ENCODE measurements at regions not wholly inside any gene's neighbourhood (a gene's known extent, or its start where the extent isn't known, plus 50 kb on each side); places are given as distances from the start of the nearest gene placed in this dataset.

DNA sequence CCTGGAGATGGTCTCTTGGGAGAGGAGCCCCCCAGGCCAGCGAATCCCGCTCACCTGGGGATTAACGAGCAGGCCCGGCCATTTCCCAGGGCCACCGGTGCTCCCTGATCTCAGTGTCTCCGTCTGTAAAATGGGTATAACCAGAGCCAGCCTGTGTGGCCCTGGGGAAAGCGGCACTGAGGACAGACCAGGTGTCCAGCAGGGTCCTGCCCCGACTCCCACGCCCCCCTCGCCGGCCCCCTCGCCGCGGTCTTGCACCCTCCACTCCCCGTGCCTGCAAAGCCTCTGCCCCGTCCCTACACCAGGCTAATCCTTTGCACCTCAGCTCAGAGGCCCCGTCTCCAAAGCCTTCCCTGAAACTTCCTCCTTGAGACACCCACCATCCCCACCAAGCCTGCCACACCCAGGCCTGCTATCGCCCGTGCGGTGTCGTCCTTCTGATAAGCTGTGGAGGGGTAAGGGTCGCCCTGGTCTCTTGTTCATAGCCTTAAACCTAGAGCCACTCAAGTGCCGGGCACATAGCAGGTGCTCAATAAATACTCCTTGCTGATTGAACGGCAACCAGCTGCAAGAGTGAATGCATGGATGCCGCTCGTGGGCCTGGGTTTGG, 259.1 kb downstream of the C16orf95 start:
- H3K4me3 ChIP-seq (ENCODE audit: extremely low read depth, insufficient read depth, low read length, poor library complexity, severe bottlenecking) = no peak overlapping the region
- H3K9me3 ChIP-seq (ENCODE audit: control insufficient read depth, low read length) = peaks cover 12% of the 10 kb centered on the region
- H3K27ac ChIP-seq (ENCODE audit: low read depth, low read length, severe bottlenecking) = no peak overlapping the region
- 94 to 97% methylated on average over 14 to 20 of the region's 26 CpGs for WGBS, 2 experiments (ENCODE audit: insufficient coverage in 2 of 2)
- peaks cover 2% of the 10 kb centered on the region for H3K4me1 ChIP-seq (ENCODE audit: control insufficient read depth, insufficient read depth, low read length, poor library complexity, severe bottlenecking)
- H3K36me3 ChIP-seq (ENCODE audit: control insufficient read depth, insufficient read depth, low read length) = no peaks in the 10 kb centered on the region

DNA sequence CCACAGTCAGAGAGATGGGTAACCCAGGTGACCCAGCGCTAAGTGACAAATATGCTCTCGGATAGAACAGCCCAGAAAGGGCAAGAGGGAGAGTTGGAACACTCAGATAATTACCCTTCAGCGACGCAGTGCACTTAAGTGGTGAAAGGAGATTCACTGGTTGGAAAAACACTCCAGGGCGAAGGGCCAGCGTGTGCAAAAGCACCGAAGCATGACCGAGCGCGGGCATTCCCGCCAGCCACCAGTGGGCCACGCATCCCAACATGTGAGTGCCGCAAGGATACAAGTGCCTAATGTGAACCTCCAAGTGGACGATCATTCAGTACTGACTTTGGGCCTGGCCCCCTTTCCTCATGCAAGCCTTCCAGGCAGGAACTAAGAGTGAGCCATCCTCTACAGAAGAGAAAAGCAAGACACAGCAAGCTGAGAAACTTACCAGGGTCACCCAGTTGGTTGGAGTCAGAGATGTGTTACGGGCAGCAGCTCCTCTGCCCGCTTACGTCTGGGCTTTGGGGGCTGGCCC, 258.4 kb downstream of the C16orf95 start:
- H3K4me1 ChIP-seq (ENCODE audit: control insufficient read depth, insufficient read depth, low read length, poor library complexity, severe bottlenecking) = peaks cover 2% of the 10 kb centered on the region
- no peak overlapping the region for H3K27ac ChIP-seq (ENCODE audit: low read depth, low read length, severe bottlenecking)
- no peak overlapping the region for H3K4me3 ChIP-seq (ENCODE audit: extremely low read depth, insufficient read depth, low read length, poor library complexity, severe bottlenecking)
- H3K36me3 ChIP-seq (ENCODE audit: control insufficient read depth, insufficient read depth, low read length) = no peaks in the 10 kb centered on the region
- peaks cover 8% of the 10 kb centered on the region for H3K9me3 ChIP-seq (ENCODE audit: control insufficient read depth, low read length)
- 94% methylated on average over 17 of the region's 17 CpGs for WGBS, 2 experiments (ENCODE audit: insufficient coverage in 2 of 2)

DNA sequence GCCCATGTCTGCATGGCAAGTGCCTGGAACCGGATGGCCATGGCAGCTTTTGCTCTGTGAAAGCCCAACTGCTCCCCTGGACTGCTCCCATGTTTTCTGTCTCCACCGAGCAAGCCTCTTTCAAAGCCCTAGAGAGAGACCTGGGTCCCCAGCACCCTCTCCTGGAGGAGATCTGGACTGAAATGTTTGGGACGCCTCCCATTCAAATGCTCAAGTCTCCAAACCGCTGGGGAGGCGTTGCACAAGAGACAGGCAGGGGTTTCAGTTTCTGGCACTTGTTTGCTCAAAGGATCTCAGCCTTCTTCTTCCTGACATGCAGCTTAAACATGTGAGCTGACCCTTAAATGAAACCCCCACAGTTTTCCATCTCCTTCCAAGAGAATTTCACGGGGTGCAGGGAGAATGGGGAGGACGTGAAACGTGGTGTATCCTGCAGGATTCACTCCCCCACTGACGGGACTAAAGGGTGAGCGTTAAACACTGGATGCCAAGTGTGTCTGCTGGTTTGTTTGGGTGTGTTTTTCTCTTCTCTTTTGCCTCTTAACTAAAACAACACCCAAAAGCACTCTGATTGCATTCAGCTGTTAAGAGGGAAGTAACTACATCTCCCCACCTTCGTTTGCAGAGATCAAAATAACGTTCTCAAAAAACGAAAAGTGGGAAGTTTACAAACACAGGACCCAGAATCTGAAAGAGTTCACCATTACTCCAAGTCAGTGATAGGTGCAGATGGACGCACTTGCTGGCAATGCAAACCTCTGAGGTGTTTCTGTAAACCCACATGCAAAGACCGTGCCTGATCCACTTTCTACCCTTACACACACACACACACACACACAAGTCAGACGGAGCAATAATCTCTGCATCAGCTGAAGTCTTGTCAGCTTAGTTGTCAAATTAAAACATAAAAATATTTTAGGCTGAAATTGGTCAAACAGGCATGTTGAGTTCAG, 256.9 kb downstream of the C16orf95 start:
- no peaks in the 10 kb centered on the region for H3K9me3 ChIP-seq (ENCODE audit: control insufficient read depth, low read length)

DNA sequence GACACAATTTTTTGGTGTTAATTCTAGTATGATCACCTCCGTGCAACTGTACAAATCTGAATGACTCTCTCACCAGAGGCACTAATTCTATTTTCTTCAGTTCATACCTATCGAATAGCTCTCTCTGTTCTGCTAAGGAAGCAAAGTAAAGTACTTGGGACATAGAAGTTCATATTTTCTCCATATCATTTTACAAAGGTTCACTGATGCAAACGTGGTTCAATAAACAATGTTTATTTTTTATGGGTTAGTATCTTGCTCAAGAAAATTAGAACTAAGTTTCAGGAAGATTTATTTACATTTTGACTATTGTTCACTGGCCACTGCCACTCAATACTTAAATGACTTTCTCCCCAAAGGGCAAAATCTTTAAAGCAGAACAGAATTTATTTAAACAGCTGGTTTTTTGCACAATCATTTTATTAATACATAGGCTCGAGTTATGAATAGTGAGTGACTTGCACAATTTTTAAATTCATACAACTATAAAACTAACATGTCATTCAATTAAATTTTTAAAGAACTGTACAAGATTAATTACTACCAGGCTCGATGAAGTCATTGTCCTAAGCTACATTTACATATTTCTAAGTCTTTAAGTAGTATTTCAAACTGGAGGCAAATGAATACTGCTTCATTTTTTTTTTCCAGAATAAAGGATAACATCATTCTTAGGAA, 255.8 kb downstream of the C16orf95 start:
- Histone ChIP-seq H3K27ac (ENCODE audit: low read depth, low read length, severe bottlenecking) (no peak overlapping the region), H3K9me3 (ENCODE audit: control insufficient read depth, low read length) (no peaks in the 10 kb centered on the region), H3K4me3 (ENCODE audit: extremely low read depth, insufficient read depth, low read length, poor library complexity, severe bottlenecking) (no peak overlapping the region), H3K36me3 (ENCODE audit: control insufficient read depth, insufficient read depth, low read length) (no peaks in the 10 kb centered on the region), H3K4me1 (ENCODE audit: control insufficient read depth, insufficient read depth, low read length, poor library complexity, severe bottlenecking) (peaks cover 14% of the 10 kb centered on the region)
- WGBS, 2 experiments (ENCODE audit: insufficient coverage in 2 of 2) = 100% methylated on average over 1 of the region's 5 CpGs; no CpG with 5 or more reads in 1 of the 2 experiments

More for the DNA sequence above, 256.9 kb downstream of the C16orf95 start:
- 69 to 76% methylated on average over 7 to 10 of the region's 16 CpGs for WGBS, 2 experiments (ENCODE audit: insufficient coverage in 2 of 2)
- Histone ChIP-seq H3K4me1 (ENCODE audit: control insufficient read depth, insufficient read depth, low read length, poor library complexity, severe bottlenecking) (peaks cover 9% of the 10 kb centered on the region), H3K4me3 (ENCODE audit: extremely low read depth, insufficient read depth, low read length, poor library complexity, severe bottlenecking) (no peak overlapping the region), H3K36me3 (ENCODE audit: control insufficient read depth, insufficient read depth, low read length) (no peaks in the 10 kb centered on the region), H3K27ac (ENCODE audit: low read depth, low read length, severe bottlenecking) (no peak overlapping the region)

DNA sequence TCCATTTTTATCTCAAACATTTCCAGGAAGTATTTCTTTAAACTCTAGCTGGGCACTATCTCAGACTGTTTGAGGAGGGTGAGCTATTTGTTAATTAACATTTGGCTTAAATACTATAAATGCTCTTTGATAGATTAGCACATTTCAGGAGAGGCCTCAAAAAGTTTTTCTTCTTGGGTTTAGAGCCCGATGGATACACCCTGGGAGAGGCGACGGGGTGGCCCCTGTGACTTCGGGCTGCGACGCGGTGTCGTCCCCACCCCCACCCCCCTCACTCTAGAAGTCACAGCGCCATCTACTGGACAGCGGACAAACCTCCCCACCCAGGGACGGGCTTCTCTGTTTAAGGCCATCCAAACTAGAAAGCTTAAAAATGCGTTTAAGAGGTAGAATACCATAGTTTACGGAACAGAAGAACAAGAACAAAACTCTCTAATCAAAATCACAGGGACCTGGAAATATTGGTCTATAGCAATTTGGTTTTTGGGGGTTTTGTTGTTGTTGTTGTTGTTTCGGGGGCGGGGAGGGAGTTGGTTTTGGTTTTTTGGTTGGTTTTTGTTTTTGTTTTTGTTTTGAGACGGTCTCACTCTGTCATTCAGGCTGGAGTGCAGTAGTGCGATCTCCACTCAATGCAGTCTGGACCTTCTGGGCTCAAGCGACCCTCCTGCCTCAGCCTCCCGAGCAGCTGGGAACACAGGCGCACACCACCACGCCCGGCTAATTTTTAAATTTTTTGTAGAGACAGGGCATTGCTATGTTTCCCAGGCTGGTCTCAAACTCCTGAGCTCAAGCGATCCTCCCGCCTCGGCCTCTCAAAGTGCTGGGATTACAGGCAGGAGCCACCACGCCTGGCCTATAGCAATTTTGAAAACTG, 254.4 kb downstream of the C16orf95 start:
- Histone ChIP-seq H3K27ac (ENCODE audit: low read depth, low read length, severe bottlenecking) (no peak overlapping the region), H3K4me1 (ENCODE audit: control insufficient read depth, insufficient read depth, low read length, poor library complexity, severe bottlenecking) (peaks cover 17% of the 10 kb centered on the region), H3K9me3 (ENCODE audit: control insufficient read depth, low read length) (no peaks in the 10 kb centered on the region), H3K4me3 (ENCODE audit: extremely low read depth, insufficient read depth, low read length, poor library complexity, severe bottlenecking) (no peak overlapping the region), H3K36me3 (ENCODE audit: control insufficient read depth, insufficient read depth, low read length) (no peaks in the 10 kb centered on the region)
- 53 to 76% methylated on average over 14 to 15 of the region's 26 CpGs for WGBS, 2 experiments (ENCODE audit: insufficient coverage in 2 of 2)

DNA sequence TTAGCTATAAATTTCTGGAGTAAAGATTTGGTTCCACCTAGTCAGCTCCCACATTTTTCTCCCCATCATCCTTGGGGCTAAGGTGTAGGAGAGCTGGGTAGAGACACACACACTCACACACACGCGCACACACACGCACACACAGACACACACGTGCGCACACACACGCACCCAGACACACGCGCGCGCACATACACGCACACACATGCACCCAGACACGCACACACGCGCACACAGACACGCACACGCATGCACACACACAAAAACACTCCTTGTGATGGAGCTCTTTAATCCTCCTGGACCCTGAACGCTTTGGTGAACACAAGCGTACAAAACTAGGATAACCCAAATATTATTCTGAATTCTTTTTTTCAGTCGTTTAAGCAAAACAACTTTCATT, 253.6 kb downstream of the C16orf95 start:
- WGBS, 2 experiments (ENCODE audit: insufficient coverage in 2 of 2) = 92 to 94% methylated on average over 16 to 17 of the region's 19 CpGs
- Histone ChIP-seq H3K36me3 (ENCODE audit: control insufficient read depth, insufficient read depth, low read length) (no peaks in the 10 kb centered on the region), H3K4me1 (ENCODE audit: control insufficient read depth, insufficient read depth, low read length, poor library complexity, severe bottlenecking) (peaks cover 24% of the 10 kb centered on the region), H3K9me3 (ENCODE audit: control insufficient read depth, low read length) (no peaks in the 10 kb centered on the region), H3K27ac (ENCODE audit: low read depth, low read length, severe bottlenecking) (no peak overlapping the region), H3K4me3 (ENCODE audit: extremely low read depth, insufficient read depth, low read length, poor library complexity, severe bottlenecking) (no peak overlapping the region)

DNA sequence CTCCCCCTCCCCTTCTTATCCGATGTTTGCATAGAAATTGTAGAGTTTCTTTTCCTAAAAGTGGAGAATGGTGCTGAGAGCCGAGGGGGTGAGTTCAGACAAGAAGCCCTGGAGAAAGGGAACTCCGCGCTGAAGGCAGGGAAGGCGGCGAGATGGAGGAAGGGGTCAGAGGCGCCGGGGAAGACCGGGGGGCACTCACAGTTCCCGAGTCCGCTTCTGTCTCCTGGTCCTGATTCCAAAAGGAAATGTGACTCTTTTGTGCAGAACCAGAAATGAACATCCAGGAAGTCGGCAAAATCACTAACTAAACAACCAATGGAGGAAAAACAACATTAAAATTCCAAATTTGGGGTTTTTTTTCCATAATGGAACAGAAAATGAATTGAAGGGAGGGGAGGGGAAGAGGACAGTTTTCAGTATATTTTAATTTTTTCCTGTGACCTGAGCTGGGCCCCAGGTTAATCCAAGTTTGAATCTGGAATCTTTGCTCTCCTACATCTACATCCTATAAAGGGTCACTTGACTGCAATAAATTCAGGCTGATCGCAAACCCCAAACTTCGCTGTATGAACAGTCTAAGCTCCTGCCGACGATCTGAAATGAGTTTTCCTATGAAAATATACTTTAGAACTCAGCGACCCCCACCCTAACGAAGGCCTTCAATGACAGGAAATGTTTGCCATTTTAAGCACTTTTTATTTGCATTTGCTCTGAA, 252.3 kb downstream of the C16orf95 start:
- 63 to 69% methylated on average over 13 to 15 of the region's 18 CpGs for WGBS, 2 experiments (ENCODE audit: insufficient coverage in 2 of 2)
- no peaks in the 10 kb centered on the region for H3K9me3 ChIP-seq (ENCODE audit: control insufficient read depth, low read length)
- H3K4me3 ChIP-seq (ENCODE audit: extremely low read depth, insufficient read depth, low read length, poor library complexity, severe bottlenecking) = no peak overlapping the region
- no peak overlapping the region for H3K27ac ChIP-seq (ENCODE audit: low read depth, low read length, severe bottlenecking)
- H3K36me3 ChIP-seq (ENCODE audit: control insufficient read depth, insufficient read depth, low read length) = no peaks in the 10 kb centered on the region
- H3K4me1 ChIP-seq (ENCODE audit: control insufficient read depth, insufficient read depth, low read length, poor library complexity, severe bottlenecking) = peaks cover 25% of the 10 kb centered on the region

DNA sequence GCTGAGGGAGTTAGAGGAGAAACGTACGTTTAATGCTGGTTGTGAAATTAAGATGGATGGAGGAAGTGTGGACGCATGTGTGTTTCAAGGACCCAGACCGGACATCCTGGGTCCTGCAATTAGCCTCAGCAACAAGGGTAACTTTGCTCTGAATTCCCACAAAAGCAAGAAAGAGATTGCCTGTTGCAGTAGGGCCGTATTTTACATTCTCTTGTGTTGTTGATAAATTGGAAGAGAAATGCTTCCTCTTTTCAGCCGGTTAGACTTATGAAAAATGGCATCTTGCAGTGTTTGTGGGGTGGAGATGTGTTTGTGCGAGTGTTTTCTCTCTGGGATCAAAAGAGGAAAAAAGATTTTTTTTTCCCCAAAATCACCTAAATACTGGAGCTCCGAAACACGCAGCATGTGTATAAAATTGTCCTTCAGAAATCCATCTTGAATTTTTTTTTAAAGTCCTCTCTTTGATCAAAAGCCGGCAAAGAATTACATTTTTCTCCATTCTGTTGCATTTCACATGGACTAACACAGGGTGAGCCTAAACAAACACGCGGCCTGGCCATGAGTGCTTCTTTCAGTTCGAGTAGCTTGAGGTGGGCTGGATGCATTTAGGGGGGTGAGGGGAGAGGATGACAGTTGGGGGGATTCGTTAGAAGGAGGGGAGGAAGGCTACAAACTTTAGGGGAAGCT, 251.6 kb downstream of the C16orf95 start:
- no peak overlapping the region for H3K27ac ChIP-seq (ENCODE audit: low read depth, low read length, severe bottlenecking)
- 82 to 87% methylated on average over 10 to 11 of the region's 14 CpGs for WGBS, 2 experiments (ENCODE audit: insufficient coverage in 2 of 2)
- no peaks in the 10 kb centered on the region for H3K9me3 ChIP-seq (ENCODE audit: control insufficient read depth, low read length)

More for the DNA sequence above, 251.6 kb downstream of the C16orf95 start:
- peaks cover 22% of the 10 kb centered on the region for H3K4me1 ChIP-seq (ENCODE audit: control insufficient read depth, insufficient read depth, low read length, poor library complexity, severe bottlenecking)
- no peaks in the 10 kb centered on the region for H3K36me3 ChIP-seq (ENCODE audit: control insufficient read depth, insufficient read depth, low read length)
- H3K4me3 ChIP-seq (ENCODE audit: extremely low read depth, insufficient read depth, low read length, poor library complexity, severe bottlenecking) = no peak overlapping the region
